ENCODE measurements at regions not wholly inside any gene's neighbourhood (a gene's known extent, or its start where the extent isn't known, plus 50 kb on each side); places are given as distances from the start of the nearest gene placed in this dataset.

GRCh38 chr12:89762498-89763170 lies 54.0 kb upstream of the ATP2B1 start:
- WGBS, 2 donors, result 85 to 87% methylated on average over 4 of the region's 4 CpGs
- H3K27ac ChIP-seq, result no peak overlapping the region
- H3K36me3 ChIP-seq, result no peaks in the 10 kb centered on the region
- TF ChIP-seq CTCF (IDR thresholded peaks at IDR 0.05) (no peak), EP300 (IDR thresholded peaks at IDR 0.05) (no peak), POLR2AphosphoS5 (IDR thresholded peaks at IDR 0.05) (no peak), POLR2A (IDR thresholded peaks at IDR 0.05) (no peak)
- no peaks in the 10 kb centered on the region for H3K9me3 ChIP-seq
- intact Hi-C loops (cut with DNase I), result no loop called here
- H3K27me3 ChIP-seq, result no peaks in the 10 kb centered on the region
- DNase-seq, result no peak
- no peaks in the 10 kb centered on the region for H3K4me1 ChIP-seq
- no peak overlapping the region for H3K4me3 ChIP-seq

GRCh38 chr12:89760783-89761182 lies 52.1 kb upstream of the ATP2B1 start:
- H3K4me1 ChIP-seq, result no peaks in the 10 kb centered on the region
- no peak overlapping the region for H3K4me3 ChIP-seq
- no peaks in the 10 kb centered on the region for H3K9me3 ChIP-seq
- no peaks in the 10 kb centered on the region for H3K27me3 ChIP-seq
- TF ChIP-seq POLR2A (IDR thresholded peaks at IDR 0.05) (no peak), EP300 (IDR thresholded peaks at IDR 0.05) (no peak), CTCF (IDR thresholded peaks at IDR 0.05) (no peak), POLR2AphosphoS5 (IDR thresholded peaks at IDR 0.05) (no peak)
- no peaks in the 10 kb centered on the region for H3K36me3 ChIP-seq
- intact Hi-C loops (cut with DNase I), result no loop called here
- H3K27ac ChIP-seq, result no peak overlapping the region
- 46 to 76% methylated on average over 2 of the region's 2 CpGs for WGBS, 2 donors
- no peak for DNase-seq

All from sigmoid colon (tissue), 6 donors.